ENCODE measurements at regions not wholly inside any gene's neighbourhood (a gene's known extent, or its start where the extent isn't known, plus 50 kb on each side); places are given as distances from the start of the nearest gene placed in this dataset.
A peak's percentile ranks its signal among the peaks of the same experiment; 100 is the strongest.

- TF ChIP-seq USF2 (IDR thresholded peaks at IDR 0.05; ENCODE audit: low read depth, low read length): no peak
These were observed 244.9 kb downstream of the FAM43A start (continued) for GRCh38 chr3:194930377-194931204.

- Histone ChIP-seq H2BK20ac (ENCODE audit: low read depth, low read length) (no peak overlapping the region), H4K91ac (ENCODE audit: insufficient read depth, low read depth, low read length) (peak overlapping the region; percentile 30; the same call in 1 of the 2 replicates), H3K14ac (replicated peaks; ENCODE audit: low read depth, low read length) (0 out of 2 replicates have a peak overlapping the region, but pooled peaks have one; percentile 46), H3K36me3 (ENCODE audit: control insufficient read depth, insufficient read depth, low read length) (no peaks in the 10 kb centered on the region), H3K9me3 (ENCODE audit: control insufficient read depth, insufficient read depth, low read length) (peaks cover 3% of the 10 kb centered on the region; the same call in 1 of the 2 replicates), H4K8ac (ENCODE audit: low read depth in 2 of 2, low read length in 2 of 2) (no peak overlapping the region), H3K4me2 (ENCODE audit: low read depth, low read length) (no peak overlapping the region), H3K4me1 (ENCODE audit: control insufficient read depth, insufficient read depth, low read length) (peaks cover 17% of the 10 kb centered on the region), H3K9me1 (ENCODE audit: insufficient read depth, low read length) (peaks cover 14% of the 10 kb centered on the region), H2AFZ (replicated peaks; ENCODE audit: low read length, poor library complexity) (no peak overlapping the region), H2BK15ac (ENCODE audit: low read depth, low read length) (0 out of 3 replicates have a peak overlapping the region, but pooled peaks have one; percentile 0), H3K27me3 (ENCODE audit: control insufficient read depth, insufficient read depth, low read length) (no peaks in the 10 kb centered on the region; the same call in 1 of the 2 replicates), H3K9ac (ENCODE audit: low read depth, low read length) (no peak overlapping the region), H3K4ac (ENCODE audit: low read depth, low read length) (no peak overlapping the region), H3K27ac (ENCODE audit: insufficient read depth, low read length) (no peak overlapping the region), H4K20me1 (ENCODE audit: insufficient read depth, low read length) (no peaks in the 10 kb centered on the region), H4K5ac (ENCODE audit: low read depth, low read length) (no peak overlapping the region; the same call in 1 of the 2 replicates), H3K56ac (ENCODE audit: extremely low read depth, insufficient read depth, low read length) (no peak overlapping the region), H3K18ac (ENCODE audit: low read depth, low read length) (no peak overlapping the region), H3K79me1 (ENCODE audit: low read depth in 1 of 2, low read length in 2 of 2) (no peaks in the 10 kb centered on the region), H2AK5ac (ENCODE audit: low read depth, low read length) (peak overlapping the region; percentile 77; the same call in 1 of the 2 replicates), H2BK5ac (ENCODE audit: low read depth, low read length, poor library complexity, severe bottlenecking) (no peak overlapping the region), H2BK120ac (ENCODE audit: low read depth, low read length) (peak overlapping the region; percentile 24; the same call in 1 of the 2 replicates), H3K23ac (ENCODE audit: low read depth, low read length) (no peak overlapping the region), H3K4me3 (ENCODE audit: insufficient read depth, low read depth, low read length) (no peak overlapping the region), H2AK9ac (replicated peaks; ENCODE audit: low read depth, low read length, poor library complexity) (no peak overlapping the region)
- WGBS, 2 experiments (ENCODE audit: extremely low coverage in 2 of 2, insufficient read length in 1 of 2): 60% methylated on average over 1 of the region's 4 CpGs; no CpG with 5 or more reads in 1 of the 2 experiments
- CTCF ChIA-PET: no interaction called here
- no TSS peak for BruUV-seq (replicated peaks)
- dilution Hi-C loops (cut with HindIII; ENCODE audit: low sequenced_read_pairs, unreplicated experiment): no loop called here
- intact Hi-C loops (cut with micrococcal nuclease): loop anchor here (2.0 kb wide), 1 partner anchor 245 kb away; no protein-coding TSS in a partner anchor
- in situ Hi-C loops (cut with MboI; ENCODE audit: low sequenced_read_pairs): no loop called here
- DNase-seq (no peak), ATAC-seq (ENCODE audit: low read depth) (no peak)
- POLR2A ChIA-PET (ENCODE audit: unreplicated experiment): interaction anchor here (1.1 kb wide), 1 partner anchor 10 kb away, joined by 5 read pairs; no protein-coding TSS in a partner anchor
- TF ChIP-seq FOS (IDR thresholded peaks at IDR 0.05; ENCODE audit: low read depth, low read length): no peak
- TF ChIP-seq MAFK (IDR thresholded peaks at IDR 0.05; ENCODE audit: low read depth, low read length): no peak
- no peak for TF ChIP-seq MXI1 (IDR thresholded peaks at IDR 0.05; ENCODE audit: borderline replicate concordance, low read depth, low read length)
- no peak for TF ChIP-seq MAZ (IDR thresholded peaks at IDR 0.05; ENCODE audit: borderline replicate concordance, low read depth, low read length)
- TF ChIP-seq SMC3 (IDR thresholded peaks at IDR 0.05; ENCODE audit: low read depth, low read length): no peak
- TF ChIP-seq NFE2L2 (IDR thresholded peaks at IDR 0.05; ENCODE audit: low read depth, low read length): no peak
- no peak for TF ChIP-seq RAD21 (IDR thresholded peaks at IDR 0.05; ENCODE audit: low read length)
- TF ChIP-seq POLR2A (IDR thresholded peaks at IDR 0.05; ENCODE audit: low read depth, low read length): no peak
- no peak for TF ChIP-seq RFX5 (IDR thresholded peaks at IDR 0.05; ENCODE audit: low read depth, low read length)
- no peak for TF ChIP-seq CTCF (conservative IDR thresholded peaks at IDR 0.05; ENCODE audit: low read depth, low read length)
- no peak for TF ChIP-seq CEBPB (IDR thresholded peaks at IDR 0.05; ENCODE audit: low read depth, low read length)
- TF ChIP-seq BHLHE40 (IDR thresholded peaks at IDR 0.05; ENCODE audit: low read depth, low read length): no peak
- no peak for TF ChIP-seq CHD1 (IDR thresholded peaks at IDR 0.05; ENCODE audit: low read depth, low read length)
- no peak for TF ChIP-seq RCOR1 (IDR thresholded peaks at IDR 0.05; ENCODE audit: insufficient replicate concordance, low read length)
These were observed 245.7 kb downstream of the FAM43A start for GRCh38 chr3:194931347-194931746.

Measured in IMR-90 (cell line).